A673 (cell line): ENCODE measurements at regions not wholly inside any gene's neighbourhood (a gene's known extent, or its start where the extent isn't known, plus 50 kb on each side); places are given as distances from the start of the nearest gene placed in this dataset.

Experiments used
- EZH2 ChIP-seq: fragments of 200-600 bp; sonication (generic); IDR thresholded peaks from 2 replicates; pipeline ENCODE4 v1.6.1; 2017; ENCODE audit warnings: borderline replicate concordance, low read depth, mild to moderate bottlenecking, mixed read lengths, antibody characterized with exemption, low read length; ENCODE audit not compliant: poor library complexity, severe bottlenecking
- TF ChIP-seq, protein P1 (sequence below): fragments of 300-800, 200-600 bp; sonication (generic); conservative IDR thresholded peaks from 2 replicates; pipeline ENCODE4 v1.5.1; 2017; ENCODE audit warnings: low read depth, mild to moderate bottlenecking, antibody characterized with exemption, low read length, moderate library complexity, mixed read lengths

DNA sequence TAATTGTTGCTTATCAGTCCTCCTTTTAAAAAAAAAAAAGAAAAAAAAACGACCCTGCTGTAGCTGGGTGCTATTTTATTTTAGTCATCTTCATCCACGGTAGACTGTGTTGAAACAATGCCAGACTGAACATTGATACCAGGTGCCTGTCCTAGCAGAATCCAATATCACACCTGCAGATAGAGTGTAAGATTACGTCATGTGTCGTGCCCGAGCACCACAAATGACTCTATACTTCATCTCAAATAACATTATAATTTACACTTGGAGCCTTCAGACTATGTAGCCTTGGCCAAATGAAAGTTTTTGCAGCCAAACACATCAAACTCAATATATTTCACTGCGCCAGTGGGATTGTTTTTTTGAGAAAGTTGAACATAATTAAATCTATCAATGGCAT lies 410.6 kb downstream of the FGF9 start:
- TF ChIP-seq, protein P1, sequence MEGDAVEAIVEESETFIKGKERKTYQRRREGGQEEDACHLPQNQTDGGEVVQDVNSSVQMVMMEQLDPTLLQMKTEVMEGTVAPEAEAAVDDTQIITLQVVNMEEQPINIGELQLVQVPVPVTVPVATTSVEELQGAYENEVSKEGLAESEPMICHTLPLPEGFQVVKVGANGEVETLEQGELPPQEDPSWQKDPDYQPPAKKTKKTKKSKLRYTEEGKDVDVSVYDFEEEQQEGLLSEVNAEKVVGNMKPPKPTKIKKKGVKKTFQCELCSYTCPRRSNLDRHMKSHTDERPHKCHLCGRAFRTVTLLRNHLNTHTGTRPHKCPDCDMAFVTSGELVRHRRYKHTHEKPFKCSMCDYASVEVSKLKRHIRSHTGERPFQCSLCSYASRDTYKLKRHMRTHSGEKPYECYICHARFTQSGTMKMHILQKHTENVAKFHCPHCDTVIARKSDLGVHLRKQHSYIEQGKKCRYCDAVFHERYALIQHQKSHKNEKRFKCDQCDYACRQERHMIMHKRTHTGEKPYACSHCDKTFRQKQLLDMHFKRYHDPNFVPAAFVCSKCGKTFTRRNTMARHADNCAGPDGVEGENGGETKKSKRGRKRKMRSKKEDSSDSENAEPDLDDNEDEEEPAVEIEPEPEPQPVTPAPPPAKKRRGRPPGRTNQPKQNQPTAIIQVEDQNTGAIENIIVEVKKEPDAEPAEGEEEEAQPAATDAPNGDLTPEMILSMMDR: no peak
- TF ChIP-seq EZH2: no peak
